ENCODE measurements at regions not wholly inside any gene's neighbourhood (a gene's known extent, or its start where the extent isn't known, plus 50 kb on each side); places are given as distances from the start of the nearest gene placed in this dataset.

DNA sequence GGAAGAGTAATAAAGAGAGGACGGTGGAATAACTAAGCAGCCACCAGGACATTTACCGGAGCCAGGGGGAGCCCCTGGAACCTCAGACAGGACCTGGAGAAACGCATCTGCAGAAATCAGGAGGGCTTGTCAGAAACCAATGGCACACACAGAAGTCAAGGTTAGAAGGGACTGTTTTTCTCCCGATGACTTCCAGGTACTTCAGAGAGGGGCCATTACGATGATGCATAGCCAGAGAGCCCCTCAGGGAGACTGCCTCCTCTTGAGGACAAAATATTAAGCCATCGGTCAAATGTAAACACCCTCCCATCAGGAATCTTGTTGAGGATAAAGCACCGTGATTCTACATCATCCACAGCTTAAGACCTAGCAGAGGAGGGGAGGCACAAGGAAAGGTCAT lies 333.6 kb upstream of the CDH5 start:
- no peaks in the 10 kb centered on the region for H3K36me3 Mint-ChIP-seq
- no peak overlapping the region for H3K4me3 Mint-ChIP-seq
- H3K4me1 Mint-ChIP-seq, result peaks cover 19% of the 10 kb centered on the region
- H3K27me3 Mint-ChIP-seq (ENCODE audit: low read depth), result peaks cover 3% of the 10 kb centered on the region
- H3K9me3 Mint-ChIP-seq, result peaks cover 4% of the 10 kb centered on the region
- TF ChIP-seq, protein P1, sequence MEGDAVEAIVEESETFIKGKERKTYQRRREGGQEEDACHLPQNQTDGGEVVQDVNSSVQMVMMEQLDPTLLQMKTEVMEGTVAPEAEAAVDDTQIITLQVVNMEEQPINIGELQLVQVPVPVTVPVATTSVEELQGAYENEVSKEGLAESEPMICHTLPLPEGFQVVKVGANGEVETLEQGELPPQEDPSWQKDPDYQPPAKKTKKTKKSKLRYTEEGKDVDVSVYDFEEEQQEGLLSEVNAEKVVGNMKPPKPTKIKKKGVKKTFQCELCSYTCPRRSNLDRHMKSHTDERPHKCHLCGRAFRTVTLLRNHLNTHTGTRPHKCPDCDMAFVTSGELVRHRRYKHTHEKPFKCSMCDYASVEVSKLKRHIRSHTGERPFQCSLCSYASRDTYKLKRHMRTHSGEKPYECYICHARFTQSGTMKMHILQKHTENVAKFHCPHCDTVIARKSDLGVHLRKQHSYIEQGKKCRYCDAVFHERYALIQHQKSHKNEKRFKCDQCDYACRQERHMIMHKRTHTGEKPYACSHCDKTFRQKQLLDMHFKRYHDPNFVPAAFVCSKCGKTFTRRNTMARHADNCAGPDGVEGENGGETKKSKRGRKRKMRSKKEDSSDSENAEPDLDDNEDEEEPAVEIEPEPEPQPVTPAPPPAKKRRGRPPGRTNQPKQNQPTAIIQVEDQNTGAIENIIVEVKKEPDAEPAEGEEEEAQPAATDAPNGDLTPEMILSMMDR (IDR thresholded peaks at IDR 0.05; ENCODE audit: unreplicated experiment), result no peak
- no peak for DNase-seq (ENCODE audit: low spot score in 2 of 2, unreplicated experiment in 2 of 2)
- H3K27ac Mint-ChIP-seq, result no peak overlapping the region

DNA sequence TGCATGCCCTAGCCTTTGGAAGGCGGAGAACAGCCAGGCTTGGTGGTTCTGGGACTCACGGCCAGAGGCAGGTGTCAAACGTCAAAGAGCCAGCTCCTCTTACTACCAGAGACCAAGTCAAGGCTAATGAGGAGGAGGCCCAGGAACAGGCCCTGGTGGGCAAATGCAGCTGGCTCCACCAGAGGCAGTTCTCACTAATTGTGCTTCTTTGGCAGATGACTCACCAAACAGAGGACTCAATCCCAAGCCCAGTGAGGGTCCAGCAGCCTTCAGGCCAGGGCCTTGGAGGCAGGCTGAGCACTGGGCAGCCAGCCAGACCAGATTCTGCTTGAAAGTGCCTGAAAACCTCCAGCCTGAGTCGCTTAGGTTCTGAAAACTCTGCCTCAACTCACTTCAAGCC lies 336.5 kb upstream of the CDH5 start:
- H3K27me3 Mint-ChIP-seq (ENCODE audit: low read depth), result peaks cover 3% of the 10 kb centered on the region
- no peak overlapping the region for H3K27ac Mint-ChIP-seq
- DNase-seq (ENCODE audit: low spot score in 2 of 2, unreplicated experiment in 2 of 2), result no peak
- H3K4me1 Mint-ChIP-seq, result peaks cover 9% of the 10 kb centered on the region
- peaks cover under 1% of the 10 kb centered on the region for H3K36me3 Mint-ChIP-seq
- peaks cover 4% of the 10 kb centered on the region for H3K9me3 Mint-ChIP-seq
- TF ChIP-seq, protein P1 (IDR thresholded peaks at IDR 0.05; ENCODE audit: unreplicated experiment), result no peak
- no peak overlapping the region for H3K4me3 Mint-ChIP-seq

DNA sequence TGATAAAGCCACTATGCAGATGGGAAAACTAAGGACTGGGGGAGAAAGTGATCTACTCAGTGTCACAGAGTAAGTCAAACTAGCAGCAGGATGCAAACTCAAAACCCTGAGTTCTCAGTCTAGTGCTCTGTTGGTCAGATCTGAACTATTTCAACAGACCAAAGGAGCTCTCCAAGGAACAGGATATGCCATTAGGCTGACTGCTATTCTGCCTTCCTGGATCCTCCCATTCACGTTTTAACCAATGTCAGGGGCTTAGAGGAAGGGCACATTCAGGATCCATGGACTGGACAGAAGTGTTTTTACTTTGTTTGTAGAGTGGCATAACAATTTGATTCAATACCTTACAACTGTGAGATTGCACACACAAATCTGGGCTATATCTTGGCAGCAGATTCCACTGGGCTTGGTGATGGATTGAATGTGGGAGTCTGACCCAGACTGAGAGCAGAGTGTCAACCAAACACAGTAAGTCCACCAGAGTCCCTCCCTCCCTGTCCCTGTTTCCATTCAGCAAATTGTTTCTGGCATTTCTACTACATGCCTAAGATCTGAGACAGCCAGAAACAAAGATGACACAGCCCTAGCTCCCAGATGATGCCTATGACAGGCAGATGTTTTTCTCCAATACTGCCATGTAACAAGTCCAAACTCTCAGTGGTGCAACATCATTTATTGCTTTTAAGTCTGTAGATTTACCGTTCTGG lies 337.8 kb upstream of the CDH5 start:
- Mint-ChIP-seq H3K4me1 (peaks cover 9% of the 10 kb centered on the region), H3K4me3 (no peak overlapping the region), H3K9me3 (peaks cover 13% of the 10 kb centered on the region), H3K36me3 (peaks cover 4% of the 10 kb centered on the region), H3K27me3 (ENCODE audit: low read depth) (peaks cover 3% of the 10 kb centered on the region), H3K27ac (no peak overlapping the region)
- DNase-seq (ENCODE audit: low spot score in 2 of 2, unreplicated experiment in 2 of 2), result no peak
- TF ChIP-seq, protein P1 (IDR thresholded peaks at IDR 0.05; ENCODE audit: unreplicated experiment), result no peak

DNA sequence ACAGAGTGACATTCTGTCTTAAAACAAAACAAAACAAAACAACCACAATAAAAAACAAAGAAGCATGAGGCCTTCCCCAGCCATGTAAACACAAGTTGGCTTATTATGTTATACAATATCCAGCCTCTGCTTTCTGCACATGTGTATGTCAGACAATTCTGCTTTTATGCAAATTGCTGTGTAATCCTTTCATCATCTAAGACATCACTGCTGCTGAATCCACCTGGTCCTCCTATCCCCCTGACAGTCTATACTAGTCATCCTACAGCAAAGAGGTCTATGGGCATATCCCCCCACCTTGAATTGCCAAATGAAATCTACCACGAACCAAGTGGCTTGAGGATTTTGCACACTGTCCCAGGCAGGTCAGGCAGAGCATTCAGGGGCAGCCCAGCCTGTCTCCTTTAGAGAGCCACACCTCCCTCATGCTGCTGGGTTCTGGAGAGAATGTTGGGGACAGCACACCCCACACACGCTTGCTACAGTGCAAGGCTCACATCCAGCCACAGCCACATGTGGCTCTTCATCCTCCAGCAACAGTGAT lies 339.6 kb upstream of the CDH5 start:
- TF ChIP-seq, protein P1 (IDR thresholded peaks at IDR 0.05; ENCODE audit: unreplicated experiment), result no peak
- no peak overlapping the region for H3K27ac Mint-ChIP-seq
- H3K4me3 Mint-ChIP-seq, result no peak overlapping the region
- H3K27me3 Mint-ChIP-seq (ENCODE audit: low read depth), result no peaks in the 10 kb centered on the region
- DNase-seq (ENCODE audit: low spot score in 2 of 2, unreplicated experiment in 2 of 2), result no peak
- peaks cover 18% of the 10 kb centered on the region for H3K9me3 Mint-ChIP-seq
- H3K36me3 Mint-ChIP-seq, result peaks cover 4% of the 10 kb centered on the region
- peaks cover 9% of the 10 kb centered on the region for H3K4me1 Mint-ChIP-seq

DNA sequence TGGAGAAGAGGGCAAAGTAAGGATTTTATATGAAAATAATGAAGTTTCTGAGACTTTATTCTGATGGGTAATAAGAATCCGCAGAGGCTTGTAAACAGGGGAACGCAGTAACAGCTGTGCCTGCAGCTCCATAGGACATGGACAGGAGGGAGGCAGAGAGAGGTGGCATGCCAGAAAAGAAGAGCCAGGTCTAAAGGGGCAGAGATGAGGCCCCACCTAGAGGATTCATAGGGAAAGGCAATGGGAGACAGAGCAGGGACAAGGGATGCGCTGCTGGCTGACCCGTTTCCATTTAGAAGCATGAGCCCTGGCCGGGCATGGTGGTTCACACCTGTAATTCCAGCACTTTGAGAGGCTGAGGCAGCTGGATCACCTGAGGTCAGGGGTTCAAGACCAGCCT lies 340.3 kb upstream of the CDH5 start:
- no peak overlapping the region for H3K4me3 Mint-ChIP-seq
- no peaks in the 10 kb centered on the region for H3K27me3 Mint-ChIP-seq (ENCODE audit: low read depth)
- TF ChIP-seq, protein P1 (IDR thresholded peaks at IDR 0.05; ENCODE audit: unreplicated experiment), result no peak
- peaks cover 18% of the 10 kb centered on the region for H3K9me3 Mint-ChIP-seq
- H3K36me3 Mint-ChIP-seq, result peaks cover 4% of the 10 kb centered on the region
- no peak overlapping the region for H3K27ac Mint-ChIP-seq
- H3K4me1 Mint-ChIP-seq, result peaks cover 9% of the 10 kb centered on the region
- DNase-seq (ENCODE audit: low spot score in 2 of 2, unreplicated experiment in 2 of 2), result no peak

All from mesothelial cell of epicardium (in vitro differentiated cells).